GM12878 (cell line): ENCODE measurements at regions not wholly inside any gene's neighbourhood (a gene's known extent, or its start where the extent isn't known, plus 50 kb on each side); places are given as distances from the start of the nearest gene placed in this dataset.

Experiments used
- BHLHE40 ChIP-seq, 2 experiments: fragments of 450-650 bp in 1 of 2; IDR thresholded peaks; 2 replicates each; pipeline ENCODE4 v1.6.1; 2011 to 2017; ENCODE audit warnings: low read depth in 2 of 2, borderline replicate concordance in 1 of 2, improper control_type of control experiment in 1 of 2, low read length in 1 of 2, mild to moderate bottlenecking in 1 of 2
- CREB1 ChIP-seq: IDR thresholded peaks from 2 replicates; pipeline ENCODE4 v1.6.1; 2012; ENCODE audit warnings: low read depth, mild to moderate bottlenecking, inconsistent platforms
- HDAC2 ChIP-seq: fragments of 200-600 bp; sonication (generic); IDR thresholded peaks from 2 replicates; pipeline ENCODE4 v1.6.1; 2017
- POLR2A ChIP-seq: IDR thresholded peaks from 2 replicates; pipeline ENCODE4 v1.6.1; 2011; ENCODE audit warnings: low read depth, mild to moderate bottlenecking, low read length
- POLR2AphosphoS5 ChIP-seq: IDR thresholded peaks from 2 replicates; pipeline ENCODE4 v1.6.1; 2011; ENCODE audit warnings: mild to moderate bottlenecking, low read length, inconsistent platforms
- SIN3A ChIP-seq: IDR thresholded peaks from 2 replicates; pipeline ENCODE4 v1.6.1; 2012; ENCODE audit warnings: low read depth, low read length, improper control_type of control experiment
- SREBF1 ChIP-seq: IDR thresholded peaks from 2 replicates; pipeline ENCODE4 v1.6.1; 2012; ENCODE audit warnings: mild to moderate bottlenecking, low read length
- SUPT20H ChIP-seq: IDR thresholded peaks from 2 replicates; pipeline ENCODE4 v1.6.1; 2011; ENCODE audit warnings: low read depth, mild to moderate bottlenecking, low read length, moderate library complexity, borderline replicate concordance; ENCODE audit not compliant: control insufficient read depth
- USF2 ChIP-seq: IDR thresholded peaks from 2 replicates; pipeline ENCODE4 v1.6.1; 2011; ENCODE audit warnings: low read depth, low read length, improper control_type of control experiment, borderline replicate concordance
- ZNF384 ChIP-seq: IDR thresholded peaks from 2 replicates; pipeline ENCODE4 v1.6.1; 2012; ENCODE audit warnings: low read depth, mild to moderate bottlenecking, low read length, improper control_type of control experiment, borderline replicate concordance
- ZNF592 ChIP-seq: fragments of 450-650 bp; IDR thresholded peaks from 2 replicates; pipeline ENCODE4 v1.6.1; 2017; ENCODE audit warnings: mild to moderate bottlenecking, moderate library complexity
- TF ChIP-seq, protein P1 (sequence below), 3 experiments: IDR thresholded peaks in 2 of 3; conservative IDR thresholded peaks in 1 of 3; 2 replicates each; pipeline ENCODE4 v1.5.1; 2011; ENCODE audit warnings: low read depth in 3 of 3, low read length in 3 of 3, mild to moderate bottlenecking in 3 of 3, control low read depth in 2 of 3, moderate library complexity in 2 of 3, inconsistent platforms in 1 of 3, mixed read lengths in 1 of 3; ENCODE audit not compliant: control insufficient read depth in 2 of 3, insufficient read depth in 1 of 3; ENCODE audit errors: extremely low read depth in 1 of 3

DNA sequence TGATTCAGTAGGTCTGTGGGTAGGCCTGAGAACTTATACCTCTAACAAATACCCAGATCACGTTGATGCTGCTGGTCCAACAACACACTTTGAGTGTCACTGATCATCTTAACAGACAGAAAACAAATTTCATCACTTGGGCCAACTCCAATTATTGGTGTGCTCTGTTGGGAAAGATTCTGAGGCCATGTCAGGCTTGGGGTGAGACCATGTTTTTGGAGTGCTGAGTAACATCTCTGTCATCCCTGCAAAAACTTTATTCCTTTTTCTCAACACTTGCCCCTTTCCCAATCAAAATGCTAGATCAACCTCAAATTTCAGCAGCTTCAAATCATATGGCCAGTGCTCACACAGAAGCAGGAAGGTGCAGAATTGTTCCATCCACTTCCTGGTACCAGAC, 108.8 kb upstream of the TENT5A start:
- TF ChIP-seq ZNF384 (no peak), POLR2AphosphoS5 (no peak), ZNF592 (no peak), POLR2A (no peak), SUPT20H (no peak), BHLHE40 (IDR thresholded peaks at IDR 0.05; ENCODE audit: borderline replicate concordance in 1 of 2, low read depth in 2 of 2, low read length in 1 of 2) (no peak), SREBF1 (no peak), CREB1 (no peak), USF2 (no peak), HDAC2 (no peak), SIN3A (no peak)
- TF ChIP-seq, protein P1, sequence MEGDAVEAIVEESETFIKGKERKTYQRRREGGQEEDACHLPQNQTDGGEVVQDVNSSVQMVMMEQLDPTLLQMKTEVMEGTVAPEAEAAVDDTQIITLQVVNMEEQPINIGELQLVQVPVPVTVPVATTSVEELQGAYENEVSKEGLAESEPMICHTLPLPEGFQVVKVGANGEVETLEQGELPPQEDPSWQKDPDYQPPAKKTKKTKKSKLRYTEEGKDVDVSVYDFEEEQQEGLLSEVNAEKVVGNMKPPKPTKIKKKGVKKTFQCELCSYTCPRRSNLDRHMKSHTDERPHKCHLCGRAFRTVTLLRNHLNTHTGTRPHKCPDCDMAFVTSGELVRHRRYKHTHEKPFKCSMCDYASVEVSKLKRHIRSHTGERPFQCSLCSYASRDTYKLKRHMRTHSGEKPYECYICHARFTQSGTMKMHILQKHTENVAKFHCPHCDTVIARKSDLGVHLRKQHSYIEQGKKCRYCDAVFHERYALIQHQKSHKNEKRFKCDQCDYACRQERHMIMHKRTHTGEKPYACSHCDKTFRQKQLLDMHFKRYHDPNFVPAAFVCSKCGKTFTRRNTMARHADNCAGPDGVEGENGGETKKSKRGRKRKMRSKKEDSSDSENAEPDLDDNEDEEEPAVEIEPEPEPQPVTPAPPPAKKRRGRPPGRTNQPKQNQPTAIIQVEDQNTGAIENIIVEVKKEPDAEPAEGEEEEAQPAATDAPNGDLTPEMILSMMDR (IDR thresholded peaks at IDR 0.05 in 2 of 3, conservative IDR thresholded peaks at IDR 0.05 in 1 of 3; ENCODE audit: control insufficient read depth in 2 of 3, extremely low read depth in 1 of 3, insufficient read depth in 1 of 3, low read depth in 3 of 3, low read length in 3 of 3): no peak
